Prostate gland (tissue), 2 donors: ENCODE measurements at regions not wholly inside any gene's neighbourhood (a gene's known extent, or its start where the extent isn't known, plus 50 kb on each side); places are given as distances from the start of the nearest gene placed in this dataset.

ENCODE experiments used
- POLR2A ChIP-seq: fragments of 450-650 bp; IDR thresholded peaks from one replicate; pipeline ENCODE4 v1.6.1; 2016; ENCODE audit warnings: antibody characterized with exemption, mild to moderate bottlenecking
- TF ChIP-seq, protein P1 (sequence below), 4 experiments: fragments of 200-600 bp in 2 of 4; fragments of 450-650 bp in 2 of 4; sonication (generic) in 2 of 4; IDR thresholded peaks; 1 replicate in 3 of 4; 2 replicates in 1 of 4; pipeline ENCODE4 v1.5.1; 2016 to 2019; ENCODE audit warnings: antibody characterized with exemption in 4 of 4, mild to moderate bottlenecking in 2 of 4, moderate library complexity in 2 of 4

DNA sequence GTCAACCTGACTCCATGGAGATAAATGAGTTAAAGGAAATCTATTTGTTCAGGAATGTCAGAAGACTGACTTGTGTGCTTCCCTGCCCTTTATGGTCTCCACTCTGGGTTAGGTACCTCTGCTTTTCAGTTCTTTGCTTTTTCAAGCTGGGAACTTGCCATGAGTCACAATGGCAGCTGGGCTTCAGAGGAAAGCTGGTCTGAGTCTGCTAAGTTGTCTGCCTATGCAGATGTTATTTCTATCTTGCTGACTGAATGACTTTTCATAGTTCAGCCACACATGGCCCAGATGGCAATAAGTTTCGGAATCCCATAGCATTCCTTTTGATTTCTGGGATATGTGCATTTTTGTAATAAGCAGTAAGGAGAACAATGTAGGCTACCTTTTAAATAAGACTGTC, 337.9 kb upstream of the FGF13 start:
- TF ChIP-seq, protein P1, sequence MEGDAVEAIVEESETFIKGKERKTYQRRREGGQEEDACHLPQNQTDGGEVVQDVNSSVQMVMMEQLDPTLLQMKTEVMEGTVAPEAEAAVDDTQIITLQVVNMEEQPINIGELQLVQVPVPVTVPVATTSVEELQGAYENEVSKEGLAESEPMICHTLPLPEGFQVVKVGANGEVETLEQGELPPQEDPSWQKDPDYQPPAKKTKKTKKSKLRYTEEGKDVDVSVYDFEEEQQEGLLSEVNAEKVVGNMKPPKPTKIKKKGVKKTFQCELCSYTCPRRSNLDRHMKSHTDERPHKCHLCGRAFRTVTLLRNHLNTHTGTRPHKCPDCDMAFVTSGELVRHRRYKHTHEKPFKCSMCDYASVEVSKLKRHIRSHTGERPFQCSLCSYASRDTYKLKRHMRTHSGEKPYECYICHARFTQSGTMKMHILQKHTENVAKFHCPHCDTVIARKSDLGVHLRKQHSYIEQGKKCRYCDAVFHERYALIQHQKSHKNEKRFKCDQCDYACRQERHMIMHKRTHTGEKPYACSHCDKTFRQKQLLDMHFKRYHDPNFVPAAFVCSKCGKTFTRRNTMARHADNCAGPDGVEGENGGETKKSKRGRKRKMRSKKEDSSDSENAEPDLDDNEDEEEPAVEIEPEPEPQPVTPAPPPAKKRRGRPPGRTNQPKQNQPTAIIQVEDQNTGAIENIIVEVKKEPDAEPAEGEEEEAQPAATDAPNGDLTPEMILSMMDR (IDR thresholded peaks at IDR 0.05): no peak
- TF ChIP-seq POLR2A: no peak
